GM19351 (cell line): ENCODE measurements at regions not wholly inside any gene's neighbourhood (a gene's known extent, or its start where the extent isn't known, plus 50 kb on each side); places are given as distances from the start of the nearest gene placed in this dataset.

Source experiments
- ATAC-seq: cut with Tn5 transposase; IDR thresholded peaks from one replicate; pipeline ENCODE4 v1.9.1; 2021; ENCODE audit warnings: mild to moderate bottlenecking, moderate library complexity; ENCODE audit not compliant: unreplicated experiment

DNA sequence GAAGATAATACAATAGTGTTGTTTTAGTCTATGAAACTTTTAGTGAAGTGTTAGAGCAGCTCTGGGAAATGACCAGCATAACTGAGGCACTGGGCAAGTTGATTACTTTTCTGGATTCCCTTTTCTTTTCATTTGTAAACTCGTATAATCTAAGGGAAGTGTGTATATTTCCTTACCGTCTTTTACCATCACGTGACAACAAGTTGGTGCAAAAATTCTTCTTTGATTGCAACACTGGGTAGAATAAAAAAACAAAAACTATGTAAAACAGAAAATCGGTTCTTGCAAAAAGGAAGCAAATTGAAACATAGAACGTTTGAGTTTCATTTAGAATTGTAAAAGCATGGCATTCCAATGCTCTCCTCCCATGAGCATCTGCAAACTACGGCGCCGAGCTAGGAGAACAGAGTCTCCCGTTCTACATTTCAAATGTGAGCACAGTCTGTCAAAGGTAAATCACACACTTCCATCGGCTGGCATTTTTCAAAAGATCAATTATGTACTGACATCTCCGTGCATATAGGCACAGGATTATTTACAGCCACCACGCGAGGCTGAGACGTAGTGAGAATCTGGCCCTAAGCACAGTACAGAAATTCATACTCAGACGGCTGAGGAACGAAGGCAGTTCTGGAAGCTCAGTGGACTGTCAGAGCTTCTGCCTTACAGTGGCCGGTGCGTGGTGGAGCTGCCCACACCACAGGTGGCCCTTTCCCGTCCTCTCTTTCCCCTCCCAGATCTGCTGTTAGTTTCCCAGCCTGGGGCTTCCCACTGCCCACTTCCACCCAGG is 314.0 kb downstream of the BMP7 start:
- no peak for ATAC-seq

DNA sequence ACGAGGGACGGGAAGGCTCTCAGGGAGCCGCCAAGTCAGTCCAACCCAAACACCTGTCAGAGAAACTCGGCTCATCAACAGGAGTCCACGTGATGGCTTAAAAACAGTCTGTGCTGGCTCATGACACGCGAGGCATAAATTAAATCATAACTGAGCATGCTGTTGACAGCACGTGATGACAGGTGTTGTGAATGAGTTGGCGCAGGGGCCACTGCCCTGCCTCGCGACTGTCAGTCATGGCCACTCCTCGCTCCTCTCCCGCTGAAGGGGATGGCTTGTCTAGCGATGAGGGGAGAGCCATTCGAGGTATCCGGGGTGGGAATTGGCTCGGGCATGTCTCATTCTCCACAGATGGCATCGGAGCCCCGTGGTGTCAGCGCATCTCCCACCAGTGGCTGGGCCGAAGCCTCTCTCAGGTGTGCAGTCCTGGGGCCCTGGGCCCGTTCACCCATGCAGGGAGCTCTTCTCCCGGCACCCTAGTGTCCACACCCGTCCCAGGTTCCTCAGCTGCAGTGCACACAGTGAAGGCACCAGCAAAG is 313.3 kb downstream of the BMP7 start:
- ATAC-seq: no peak

DNA sequence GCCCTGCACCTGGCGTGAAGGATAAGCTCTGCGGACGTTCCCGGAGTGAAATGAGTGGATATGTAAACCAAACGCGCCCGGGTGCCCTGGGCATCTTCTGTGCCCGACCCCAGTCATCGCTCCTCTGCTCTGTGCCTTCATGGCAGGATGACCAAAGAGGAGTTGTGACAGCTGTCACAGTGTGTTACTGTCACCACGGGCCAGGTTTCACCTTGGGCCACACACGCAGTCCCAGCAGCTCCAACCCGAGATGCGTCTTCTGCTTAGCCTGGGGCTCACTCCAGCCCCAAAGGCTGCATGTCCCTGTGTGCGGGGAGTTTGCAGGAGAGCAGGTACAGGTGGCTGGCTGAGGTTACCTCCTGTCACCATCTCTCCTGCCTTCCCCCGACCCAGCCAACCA is 311.6 kb downstream of the BMP7 start:
- ATAC-seq: no peak

DNA sequence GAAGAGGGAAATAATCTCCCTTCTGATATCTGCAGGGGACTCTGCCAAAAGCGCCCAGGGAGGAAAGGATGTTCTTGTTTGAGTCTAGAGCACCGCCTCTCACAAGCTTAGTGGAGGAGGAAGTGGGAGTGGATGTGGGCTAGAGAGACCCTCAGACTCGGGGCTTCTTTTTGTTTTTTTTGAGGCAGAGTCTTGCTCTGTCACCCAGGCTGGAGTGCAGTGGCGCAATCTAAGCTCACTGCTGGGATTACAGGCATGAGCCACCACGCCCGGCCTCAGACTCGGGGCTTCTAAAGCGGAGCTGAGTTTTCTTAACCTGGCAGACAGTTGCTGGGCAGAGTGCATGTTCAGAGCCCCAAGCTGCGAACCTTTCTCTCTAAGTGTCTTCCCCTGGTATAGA is 310.8 kb downstream of the BMP7 start:
- ATAC-seq: no peak

DNA sequence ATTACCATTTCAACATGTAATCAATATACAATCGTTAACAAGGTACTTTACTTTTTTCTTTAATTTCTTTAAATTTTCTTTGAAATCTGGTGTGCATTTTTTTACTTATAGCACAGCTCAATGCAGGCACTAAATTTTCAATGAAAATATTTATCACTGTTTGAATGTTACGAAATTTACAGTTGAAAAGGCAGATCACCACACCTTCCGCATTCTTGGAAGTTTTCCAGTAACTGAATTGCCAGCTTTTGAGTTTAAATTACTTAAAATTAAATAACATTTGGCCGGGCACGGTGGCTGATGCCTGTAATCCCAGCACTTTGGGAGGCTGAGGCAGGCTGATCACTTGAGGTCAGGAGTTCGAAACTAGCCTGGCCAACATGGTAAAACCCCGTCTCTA is 309.9 kb downstream of the BMP7 start:
- ATAC-seq: no peak

DNA sequence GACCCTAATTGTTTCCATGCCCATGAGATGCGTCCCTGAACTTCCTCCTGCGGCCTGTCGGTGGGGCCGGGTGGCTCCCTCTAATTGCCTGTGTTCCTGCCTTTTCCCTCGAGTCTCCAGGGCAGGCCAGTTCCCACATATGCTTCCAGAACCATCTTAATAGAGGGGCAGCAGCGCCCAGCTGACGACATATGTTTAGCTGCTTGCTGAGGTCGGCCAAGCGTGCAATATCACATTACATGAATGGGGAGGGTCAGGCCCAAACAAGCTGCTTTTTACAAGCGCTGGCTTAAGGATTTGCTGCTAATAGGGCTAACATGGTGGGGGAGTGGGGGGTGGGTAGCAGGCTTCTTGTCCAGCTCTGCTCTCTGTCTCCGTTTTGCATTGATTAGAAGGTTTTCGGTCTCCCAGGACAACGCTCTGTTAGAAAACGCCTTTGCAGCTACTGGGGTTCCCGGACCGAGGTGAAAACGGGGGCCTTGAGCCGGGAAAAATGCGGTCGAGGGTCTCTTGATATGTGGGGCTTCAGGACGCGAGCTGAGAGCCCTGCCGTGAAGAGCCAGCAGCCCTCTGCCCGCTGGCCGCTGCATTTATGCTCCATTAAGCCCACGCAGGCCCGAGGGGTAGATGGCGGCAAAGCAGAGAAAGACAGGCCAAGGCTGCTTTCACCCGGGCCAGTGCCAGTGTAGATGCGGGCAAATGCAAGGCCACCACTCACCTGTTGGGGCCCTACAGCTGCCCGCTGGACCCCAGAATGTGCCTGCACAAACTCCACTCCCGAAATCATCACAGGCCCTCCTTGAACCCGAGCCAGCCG is 308.5 kb downstream of the BMP7 start:
- no peak for ATAC-seq

DNA sequence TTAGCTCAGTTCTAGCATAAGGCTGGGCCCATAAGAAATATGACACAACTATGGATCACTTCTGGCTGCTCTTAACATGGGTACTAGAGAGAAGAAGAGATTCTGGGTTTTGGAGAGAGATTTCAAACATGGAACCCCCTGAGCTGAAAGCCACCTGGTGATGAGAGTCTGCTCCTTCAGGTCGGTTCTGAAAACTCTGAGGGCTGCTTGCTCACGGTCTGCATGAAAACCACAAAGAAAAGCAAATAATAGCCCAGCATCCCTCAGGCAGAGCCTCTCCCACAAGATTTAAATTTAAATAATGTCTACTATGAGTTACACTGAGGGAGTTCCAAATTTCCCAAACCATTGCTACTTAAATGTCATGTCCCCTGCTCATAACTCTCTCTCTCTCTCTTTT is 301.5 kb downstream of the BMP7 start:
- ATAC-seq: no peak

DNA sequence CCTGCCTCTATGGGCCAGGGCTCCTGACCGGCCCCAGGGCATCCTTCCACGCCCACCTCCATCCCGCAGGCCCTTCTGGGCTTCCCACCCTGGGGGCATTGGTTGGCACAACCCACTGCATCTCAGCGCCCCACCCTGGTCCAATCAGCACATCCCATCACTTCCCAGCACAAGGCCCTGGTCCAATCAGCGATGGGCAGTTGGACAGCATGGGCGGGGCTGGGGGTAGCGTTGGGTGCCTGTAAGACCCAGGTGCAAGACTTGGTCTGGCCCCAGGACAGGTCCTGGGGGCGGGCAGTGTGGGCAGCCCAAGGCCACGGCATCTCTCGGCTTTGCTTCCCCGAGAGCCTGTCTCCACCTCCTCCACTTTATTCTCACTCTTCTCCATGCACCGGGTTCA is 298.5 kb downstream of the BMP7 start:
- no peak for ATAC-seq

DNA sequence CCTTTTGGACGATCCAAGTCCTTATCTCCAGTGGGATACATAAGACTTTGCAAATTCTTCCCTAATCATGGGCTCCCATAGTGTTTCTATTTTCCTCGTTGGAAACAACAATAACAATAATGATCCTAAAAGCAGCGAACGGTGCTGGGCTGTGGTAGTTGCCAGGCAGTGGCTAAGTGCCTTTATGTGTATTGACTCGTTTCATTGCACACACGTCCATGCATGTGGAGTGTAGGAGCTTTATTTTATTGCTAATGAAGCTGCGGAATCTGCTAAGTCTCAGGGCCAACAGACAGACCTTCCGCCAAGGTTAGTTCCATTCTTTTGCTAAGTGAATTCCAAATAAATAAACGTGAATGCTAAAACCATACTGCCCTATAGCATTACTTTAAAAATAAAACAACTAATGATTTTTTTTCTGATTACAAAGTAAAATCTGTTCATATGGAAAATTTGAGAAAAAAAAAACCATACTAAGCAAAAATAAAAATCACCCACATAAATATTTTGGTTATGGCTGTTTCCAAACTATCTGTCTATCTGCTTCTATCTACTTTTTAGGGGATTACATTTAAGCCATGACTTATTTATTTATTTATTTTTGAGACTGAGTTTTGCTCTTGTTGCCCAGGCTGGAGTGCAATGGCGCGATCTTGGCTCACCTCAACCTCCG is 297.9 kb downstream of the BMP7 start:
- ATAC-seq: no peak

DNA sequence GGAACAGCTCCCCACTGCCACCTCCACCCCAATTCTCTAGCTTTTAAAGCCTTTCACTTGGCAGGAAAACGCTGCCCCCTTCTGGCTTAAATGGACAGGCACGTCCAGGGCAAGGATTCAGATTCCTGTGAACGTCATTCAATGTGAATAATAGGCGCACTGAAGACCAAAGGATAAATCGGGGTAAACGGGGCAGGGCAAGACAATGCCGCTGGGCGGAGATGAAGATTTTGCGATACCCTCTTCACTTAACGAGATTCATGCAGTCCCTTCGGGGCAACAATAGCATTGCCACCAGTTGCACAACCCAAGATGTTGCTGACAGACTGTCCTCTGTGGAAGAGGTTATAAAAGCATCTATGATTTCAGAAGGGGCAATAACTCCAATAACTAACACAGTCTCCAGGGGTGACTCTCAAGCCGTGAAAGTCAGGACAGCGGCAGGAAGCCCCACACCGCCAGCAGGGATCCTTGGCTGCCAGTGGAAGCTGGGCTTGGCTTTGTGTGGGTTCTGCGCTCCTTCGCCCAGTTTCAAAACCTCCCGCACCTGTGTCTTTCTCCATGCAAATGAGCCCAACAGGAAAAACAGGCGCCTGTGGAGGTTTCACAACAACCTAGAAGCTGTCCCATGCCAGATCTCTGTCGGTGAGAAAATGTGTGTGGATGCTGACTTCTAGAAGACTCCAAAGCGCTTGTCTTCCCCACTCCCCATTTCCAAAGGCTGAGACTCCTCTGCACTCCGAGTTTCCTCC is 291.8 kb downstream of the BMP7 start:
- ATAC-seq: no peak

DNA sequence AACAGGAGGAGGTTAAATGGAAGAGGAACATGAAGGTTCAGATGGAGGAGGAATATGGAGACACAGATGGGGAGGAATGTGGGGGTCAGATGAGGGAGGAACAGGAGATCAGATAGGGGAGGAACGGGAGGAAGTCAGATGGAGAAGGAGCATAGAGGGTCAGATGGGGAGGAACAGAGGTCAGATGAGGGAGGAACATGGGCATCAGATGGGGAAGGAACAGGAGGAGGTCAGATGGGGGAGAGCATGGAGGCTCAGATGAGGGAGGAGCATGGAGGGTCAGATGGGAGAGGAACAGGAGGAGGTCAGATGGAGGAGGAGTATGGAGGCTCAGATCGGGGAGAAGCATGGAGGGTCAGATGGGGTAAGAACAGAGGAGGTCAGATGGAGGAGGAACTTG is 290.6 kb downstream of the BMP7 start:
- no peak for ATAC-seq

DNA sequence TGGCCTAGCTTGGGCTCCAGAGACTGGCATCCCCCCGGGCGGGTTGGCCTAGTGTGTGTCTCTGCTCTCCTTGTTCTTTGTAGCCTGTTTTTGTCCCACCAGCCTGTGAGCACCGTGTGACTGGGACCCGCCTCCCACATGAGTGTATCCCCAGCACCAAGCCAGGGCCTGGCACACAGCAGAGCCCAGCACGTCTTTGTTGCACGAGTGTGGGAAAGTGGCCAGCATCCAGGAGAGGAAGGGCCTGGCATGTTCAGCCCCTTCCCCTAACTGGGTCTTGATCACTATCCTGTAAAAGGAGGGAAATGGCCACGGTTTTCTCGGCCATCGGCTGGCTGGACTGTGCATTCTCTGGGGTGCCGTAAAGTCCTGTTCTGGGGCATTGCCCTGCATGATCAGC is 290.1 kb downstream of the BMP7 start:
- ATAC-seq: no peak

DNA sequence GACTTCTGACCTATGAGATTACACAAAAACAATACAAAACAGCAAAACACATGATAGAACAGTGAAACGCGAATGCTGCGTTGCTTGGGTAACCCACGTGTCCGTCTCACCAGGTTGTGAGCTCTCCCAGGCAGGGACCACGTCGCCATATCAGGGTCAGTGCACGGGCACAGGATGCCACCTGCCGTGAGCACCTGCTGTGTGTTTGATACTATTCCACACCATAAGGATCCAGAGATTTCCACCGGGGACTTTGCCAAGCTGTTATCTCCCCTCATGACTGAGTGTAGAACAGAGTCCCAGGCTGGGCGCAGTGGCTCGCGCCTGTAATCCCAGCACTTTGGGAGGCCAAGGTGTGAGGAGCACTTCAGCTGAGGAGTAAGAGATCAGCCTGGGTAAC is 288.0 kb downstream of the BMP7 start:
- ATAC-seq: no peak

DNA sequence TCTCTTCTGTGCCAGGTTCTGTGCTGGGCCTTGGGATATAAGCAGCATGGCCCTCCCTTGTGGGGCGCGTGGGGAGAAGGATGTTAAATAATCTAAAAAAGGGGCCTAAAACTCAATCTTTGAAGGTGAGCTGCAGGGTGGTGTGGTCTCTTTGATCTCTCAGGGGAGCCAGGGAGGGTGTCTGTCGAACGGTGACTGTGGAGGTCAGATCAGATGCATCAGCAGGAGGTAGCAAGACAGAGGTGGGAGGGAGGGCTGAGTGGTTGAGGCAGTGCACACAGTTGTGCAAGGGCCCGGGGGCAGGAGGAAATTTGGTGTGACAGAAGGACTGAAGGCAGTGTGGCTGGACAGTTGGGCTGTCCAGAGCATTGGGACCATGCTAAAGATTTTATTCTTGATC is 287.3 kb downstream of the BMP7 start:
- ATAC-seq: no peak

DNA sequence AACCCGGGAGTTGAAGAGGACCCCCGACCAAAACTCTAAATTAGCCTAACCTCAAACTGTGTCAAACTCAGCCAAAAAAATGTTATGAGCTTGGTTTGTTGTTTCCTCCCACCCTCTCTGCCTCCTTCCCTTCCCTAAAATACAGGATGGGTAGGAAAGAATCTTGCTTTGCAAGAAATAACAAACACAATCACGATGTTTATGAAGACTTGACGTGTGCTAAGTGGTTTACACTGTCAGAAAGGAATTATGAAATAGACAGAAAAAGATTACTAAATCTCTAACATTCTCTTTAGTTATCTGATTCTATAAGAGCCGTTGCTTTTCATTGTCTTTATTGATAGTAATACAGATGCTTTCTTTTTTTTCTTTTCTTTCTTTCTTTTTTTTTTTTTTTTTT is 285.1 kb downstream of the BMP7 start:
- ATAC-seq: no peak

DNA sequence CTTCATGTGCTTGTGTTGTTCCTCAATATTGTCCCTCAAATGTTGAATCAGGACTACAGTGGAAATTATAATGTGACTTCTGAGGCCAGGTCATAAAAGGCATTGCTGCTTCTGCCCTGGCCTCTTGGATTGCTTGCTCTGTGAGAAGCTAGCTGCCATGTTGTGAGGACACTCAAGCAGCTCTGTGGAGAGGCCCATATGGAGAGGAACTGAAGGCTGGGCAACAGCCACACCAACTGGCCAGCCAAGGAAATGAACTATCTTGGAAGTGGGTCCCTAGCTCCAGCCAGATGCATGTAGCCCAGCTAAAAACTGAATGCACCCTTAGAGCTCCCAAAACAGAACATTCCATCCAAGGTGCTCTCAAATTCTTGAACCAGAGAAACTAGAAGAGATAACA is 282.6 kb downstream of the BMP7 start:
- no peak for ATAC-seq

DNA sequence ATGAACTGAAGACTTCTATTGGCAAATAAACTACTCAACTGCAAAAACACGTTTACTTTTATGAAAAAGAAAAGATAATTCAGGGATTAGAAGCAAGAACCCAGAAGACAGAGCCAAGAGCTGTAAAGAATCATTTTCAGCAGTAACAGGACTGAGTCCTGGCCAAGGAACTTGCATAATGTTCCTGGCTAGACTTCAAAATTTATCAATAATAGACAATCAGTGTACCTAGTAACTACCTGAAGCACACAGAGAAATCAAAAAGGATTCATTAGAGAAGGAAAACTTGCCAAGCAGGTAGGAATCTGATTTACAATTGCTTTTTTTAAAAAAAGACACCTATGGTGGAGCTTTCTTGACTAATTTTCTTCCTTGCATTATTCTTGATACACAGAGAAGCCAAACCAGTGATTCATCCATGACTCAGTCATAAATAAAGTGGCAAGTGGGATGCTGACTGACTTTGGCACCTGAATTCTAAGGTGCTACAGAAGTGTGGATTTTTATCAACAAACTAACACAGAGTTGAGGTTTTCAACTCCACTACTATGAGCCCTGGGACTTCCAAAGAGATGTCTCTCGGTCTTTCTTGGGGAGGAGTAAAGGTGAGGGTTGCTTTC is 281.3 kb downstream of the BMP7 start:
- ATAC-seq: no peak

DNA sequence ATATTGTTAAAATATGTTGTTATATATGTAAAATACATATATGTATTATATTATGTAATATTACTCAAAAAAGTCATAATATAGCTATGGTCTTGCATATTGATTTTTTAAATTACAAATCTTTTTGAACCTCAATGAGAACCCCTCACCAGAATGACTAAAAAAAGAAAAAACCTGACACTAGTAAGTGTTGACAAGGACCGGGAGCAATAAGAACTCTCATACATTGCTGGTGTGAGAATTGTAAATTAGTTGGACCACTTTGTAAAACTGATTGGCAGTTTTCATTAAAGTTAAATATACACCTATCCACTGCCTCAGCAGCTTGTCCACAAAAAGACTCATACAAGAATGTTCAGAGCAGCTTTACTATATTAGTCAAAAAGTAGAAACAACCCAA is 280.0 kb downstream of the BMP7 start:
- no peak for ATAC-seq

DNA sequence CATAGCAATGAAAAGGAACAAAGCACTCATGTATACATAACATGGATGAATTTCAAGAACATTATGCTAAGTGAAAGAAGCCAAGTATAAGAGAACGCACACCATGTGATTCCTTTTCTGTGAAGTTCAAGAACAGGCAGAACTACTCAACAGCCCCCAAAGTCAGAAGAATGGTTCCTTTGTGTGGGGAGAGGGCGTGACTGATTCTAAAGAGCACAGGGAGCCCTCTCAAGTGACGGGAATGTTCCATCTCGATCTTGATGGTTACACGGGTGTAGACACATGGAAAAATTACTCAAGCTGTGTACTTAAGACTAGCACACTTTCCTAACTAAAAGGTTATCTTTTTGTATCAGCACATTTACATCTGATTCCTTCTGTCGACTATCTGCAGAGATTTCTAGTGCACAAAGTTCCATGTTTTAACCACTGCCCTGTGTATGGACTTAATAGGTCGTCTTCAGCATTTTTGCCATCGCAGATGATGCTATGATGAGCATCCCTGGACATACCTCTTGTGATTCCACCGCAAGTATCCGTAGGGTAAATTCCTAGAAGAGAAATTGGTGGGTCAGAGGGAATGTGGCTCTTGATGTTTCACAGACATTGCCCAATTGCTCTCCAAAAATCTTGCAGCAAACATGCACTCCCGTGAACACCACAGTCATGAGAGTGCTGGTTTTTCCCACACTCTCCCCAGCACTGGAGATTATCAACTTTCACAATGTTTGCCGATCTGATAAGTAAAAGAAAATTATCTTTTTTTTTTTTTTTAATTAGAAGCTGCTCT is 279.3 kb downstream of the BMP7 start:
- no peak for ATAC-seq

DNA sequence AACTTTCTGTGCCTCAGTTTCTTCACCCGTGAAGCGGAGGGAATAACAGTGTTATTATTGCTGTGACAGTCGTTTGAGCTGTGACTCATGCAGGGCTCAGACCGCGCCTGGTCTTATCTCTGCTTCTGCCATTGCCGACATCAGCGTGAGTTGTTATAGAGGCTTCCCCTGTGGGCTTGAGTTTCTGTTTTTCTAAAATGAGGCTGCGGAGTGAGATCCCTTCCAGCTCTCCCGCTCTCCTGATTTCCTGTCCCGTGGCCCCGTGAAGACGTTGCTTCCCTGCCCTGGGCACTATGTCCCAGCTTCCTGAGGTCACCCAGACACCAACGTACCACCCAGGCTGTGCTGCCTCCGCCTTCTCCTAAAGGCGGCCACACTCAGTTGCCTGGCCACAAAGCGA is 278.5 kb downstream of the BMP7 start:
- ATAC-seq: no peak
